ENCODE measurements at regions not wholly inside any gene's neighbourhood (a gene's known extent, or its start where the extent isn't known, plus 50 kb on each side); places are given as distances from the start of the nearest gene placed in this dataset.

DNA sequence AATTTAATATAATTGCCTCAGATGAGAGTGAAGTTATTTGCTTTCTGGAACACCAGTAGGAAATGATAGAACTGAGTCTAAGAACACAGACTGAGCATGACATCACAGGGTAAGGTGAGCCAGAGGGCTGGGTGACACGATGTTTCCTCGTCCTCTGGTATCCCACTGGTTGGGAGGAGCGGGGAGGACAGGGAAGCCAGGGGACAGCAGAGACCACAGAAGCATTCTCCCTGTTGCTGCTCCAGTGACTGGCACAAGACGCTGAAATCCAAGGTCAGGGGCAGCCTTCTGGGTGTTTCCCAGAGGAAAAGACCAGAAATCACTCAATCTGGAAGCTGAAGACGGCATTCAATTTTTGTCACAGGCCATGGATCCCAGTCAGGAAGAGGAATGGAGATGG is 363.4 kb upstream of the SOX11 start:
- Histone ChIP-seq H3K9ac (ENCODE audit: insufficient read depth, low read depth, low read length) (no peak overlapping the region), H3K79me2 (ENCODE audit: insufficient read depth, low read length) (no peaks in the 10 kb centered on the region), H3K4me3 (replicated peaks in 1 of 3; ENCODE audit: insufficient read depth in 1 of 3, low read depth in 2 of 3, low read length in 3 of 3) (no peak overlapping the region), H3K36me3 (replicated peaks in 1 of 2; ENCODE audit: control insufficient read depth in 1 of 2, insufficient read depth in 2 of 2, low read length in 2 of 2) (no peaks in the 10 kb centered on the region), H3K27ac (ENCODE audit: extremely low read length, insufficient read depth, low read length) (no peak overlapping the region), H3K27me3 (ENCODE audit: control insufficient read depth in 1 of 2, insufficient read depth in 2 of 2, low read length in 2 of 2) (no peaks in the 10 kb centered on the region), H3K9me3 (ENCODE audit: low read length) (peaks cover 69% of the 10 kb centered on the region), H4K20me1 (ENCODE audit: insufficient read depth, low read length) (no peaks in the 10 kb centered on the region), H3K4me1 (ENCODE audit: insufficient read depth, low read length) (no peaks in the 10 kb centered on the region), H3K4me2 (ENCODE audit: low read depth, low read length) (no peak overlapping the region), H2AFZ (ENCODE audit: low read length) (no peak overlapping the region)
- no peak for FAIRE-seq
- no peak for ATAC-seq
- ChIA-PET CTCF (ENCODE audit: low intra/inter-chr PET ratio, low total read pairs) (no interaction called here), POLR2A (no interaction called here)
- DNase-seq (ENCODE audit: low spot score): no peak
- 2% methylated on average over 5 of the region's 5 CpGs for WGBS (ENCODE audit: low lambda C conversion rate)
- intact Hi-C loops (cut with micrococcal nuclease; ENCODE audit: unreplicated experiment) (no loop called here), in situ Hi-C loops (cut with HindIII; ENCODE audit: extremely low pct_ligation_motif_present, low pct_unique_long_range_greater_than_20kb) (no loop called here)
- no TSS peak for BruUV-seq (replicated peaks)
- TF ChIP-seq KDM5B (CRISPR knock-in tag; IDR thresholded peaks at IDR 0.05; ENCODE audit: borderline replicate concordance) (no peak), ZNF484 (CRISPR knock-in tag; IDR thresholded peaks at IDR 0.05; ENCODE audit: borderline replicate concordance, low read depth) (no peak), ZEB1 (IDR thresholded peaks at IDR 0.05; ENCODE audit: insufficient replicate concordance, low read depth) (no peak), SUZ12 (IDR thresholded peaks at IDR 0.05; ENCODE audit: low read depth, low read length) (no peak), ZFP90 (CRISPR knock-in tag; IDR thresholded peaks at IDR 0.05; ENCODE audit: borderline replicate concordance) (no peak), ZNF749 (CRISPR knock-in tag; IDR thresholded peaks at IDR 0.05; ENCODE audit: borderline replicate concordance) (no peak), DMAP1 (CRISPR knock-in tag; IDR thresholded peaks at IDR 0.05) (no peak), BHLHE40 (IDR thresholded peaks at IDR 0.05; ENCODE audit: low read length) (no peak), HNF4A (CRISPR knock-in tag; IDR thresholded peaks at IDR 0.05) (no peak), ZNF660 (CRISPR knock-in tag; IDR thresholded peaks at IDR 0.05; ENCODE audit: borderline replicate concordance, low read depth) (no peak), POGZ (CRISPR knock-in tag; IDR thresholded peaks at IDR 0.05) (no peak)
- TF ChIP-seq, protein P1, sequence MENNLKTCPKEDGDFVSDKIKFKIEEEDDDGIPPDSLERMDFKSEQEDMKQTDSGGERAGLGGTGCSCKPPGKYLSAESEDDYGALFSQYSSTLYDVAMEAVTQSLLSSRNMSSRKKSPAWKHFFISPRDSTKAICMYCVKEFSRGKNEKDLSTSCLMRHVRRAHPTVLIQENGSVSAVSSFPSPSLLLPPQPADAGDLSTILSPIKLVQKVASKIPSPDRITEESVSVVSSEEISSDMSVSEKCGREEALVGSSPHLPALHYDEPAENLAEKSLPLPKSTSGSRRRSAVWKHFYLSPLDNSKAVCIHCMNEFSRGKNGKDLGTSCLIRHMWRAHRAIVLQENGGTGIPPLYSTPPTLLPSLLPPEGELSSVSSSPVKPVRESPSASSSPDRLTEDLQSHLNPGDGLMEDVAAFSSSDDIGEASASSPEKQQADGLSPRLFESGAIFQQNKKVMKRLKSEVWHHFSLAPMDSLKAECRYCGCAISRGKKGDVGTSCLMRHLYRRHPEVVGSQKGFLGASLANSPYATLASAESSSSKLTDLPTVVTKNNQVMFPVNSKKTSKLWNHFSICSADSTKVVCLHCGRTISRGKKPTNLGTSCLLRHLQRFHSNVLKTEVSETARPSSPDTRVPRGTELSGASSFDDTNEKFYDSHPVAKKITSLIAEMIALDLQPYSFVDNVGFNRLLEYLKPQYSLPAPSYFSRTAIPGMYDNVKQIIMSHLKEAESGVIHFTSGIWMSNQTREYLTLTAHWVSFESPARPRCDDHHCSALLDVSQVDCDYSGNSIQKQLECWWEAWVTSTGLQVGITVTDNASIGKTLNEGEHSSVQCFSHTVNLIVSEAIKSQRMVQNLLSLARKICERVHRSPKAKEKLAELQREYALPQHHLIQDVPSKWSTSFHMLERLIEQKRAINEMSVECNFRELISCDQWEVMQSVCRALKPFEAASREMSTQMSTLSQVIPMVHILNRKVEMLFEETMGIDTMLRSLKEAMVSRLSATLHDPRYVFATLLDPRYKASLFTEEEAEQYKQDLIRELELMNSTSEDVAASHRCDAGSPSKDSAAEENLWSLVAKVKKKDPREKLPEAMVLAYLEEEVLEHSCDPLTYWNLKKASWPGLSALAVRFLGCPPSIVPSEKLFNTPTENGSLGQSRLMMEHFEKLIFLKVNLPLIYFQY (CRISPR knock-in tag; IDR thresholded peaks at IDR 0.05; ENCODE audit: borderline replicate concordance): no peak
- TF ChIP-seq, protein P2, sequence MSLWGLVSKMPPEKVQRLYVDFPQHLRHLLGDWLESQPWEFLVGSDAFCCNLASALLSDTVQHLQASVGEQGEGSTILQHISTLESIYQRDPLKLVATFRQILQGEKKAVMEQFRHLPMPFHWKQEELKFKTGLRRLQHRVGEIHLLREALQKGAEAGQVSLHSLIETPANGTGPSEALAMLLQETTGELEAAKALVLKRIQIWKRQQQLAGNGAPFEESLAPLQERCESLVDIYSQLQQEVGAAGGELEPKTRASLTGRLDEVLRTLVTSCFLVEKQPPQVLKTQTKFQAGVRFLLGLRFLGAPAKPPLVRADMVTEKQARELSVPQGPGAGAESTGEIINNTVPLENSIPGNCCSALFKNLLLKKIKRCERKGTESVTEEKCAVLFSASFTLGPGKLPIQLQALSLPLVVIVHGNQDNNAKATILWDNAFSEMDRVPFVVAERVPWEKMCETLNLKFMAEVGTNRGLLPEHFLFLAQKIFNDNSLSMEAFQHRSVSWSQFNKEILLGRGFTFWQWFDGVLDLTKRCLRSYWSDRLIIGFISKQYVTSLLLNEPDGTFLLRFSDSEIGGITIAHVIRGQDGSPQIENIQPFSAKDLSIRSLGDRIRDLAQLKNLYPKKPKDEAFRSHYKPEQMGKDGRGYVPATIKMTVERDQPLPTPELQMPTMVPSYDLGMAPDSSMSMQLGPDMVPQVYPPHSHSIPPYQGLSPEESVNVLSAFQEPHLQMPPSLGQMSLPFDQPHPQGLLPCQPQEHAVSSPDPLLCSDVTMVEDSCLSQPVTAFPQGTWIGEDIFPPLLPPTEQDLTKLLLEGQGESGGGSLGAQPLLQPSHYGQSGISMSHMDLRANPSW (CRISPR knock-in tag; IDR thresholded peaks at IDR 0.05; ENCODE audit: borderline replicate concordance): no peak
- TF ChIP-seq, protein P3, sequence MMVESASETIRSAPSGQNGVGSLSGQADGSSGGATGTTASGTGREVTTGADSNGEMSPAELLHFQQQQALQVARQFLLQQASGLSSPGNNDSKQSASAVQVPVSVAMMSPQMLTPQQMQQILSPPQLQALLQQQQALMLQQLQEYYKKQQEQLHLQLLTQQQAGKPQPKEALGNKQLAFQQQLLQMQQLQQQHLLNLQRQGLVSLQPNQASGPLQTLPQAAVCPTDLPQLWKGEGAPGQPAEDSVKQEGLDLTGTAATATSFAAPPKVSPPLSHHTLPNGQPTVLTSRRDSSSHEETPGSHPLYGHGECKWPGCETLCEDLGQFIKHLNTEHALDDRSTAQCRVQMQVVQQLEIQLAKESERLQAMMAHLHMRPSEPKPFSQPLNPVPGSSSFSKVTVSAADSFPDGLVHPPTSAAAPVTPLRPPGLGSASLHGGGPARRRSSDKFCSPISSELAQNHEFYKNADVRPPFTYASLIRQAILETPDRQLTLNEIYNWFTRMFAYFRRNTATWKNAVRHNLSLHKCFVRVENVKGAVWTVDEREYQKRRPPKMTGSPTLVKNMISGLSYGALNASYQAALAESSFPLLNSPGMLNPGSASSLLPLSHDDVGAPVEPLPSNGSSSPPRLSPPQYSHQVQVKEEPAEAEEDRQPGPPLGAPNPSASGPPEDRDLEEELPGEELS (CRISPR knock-in tag; IDR thresholded peaks at IDR 0.05): no peak
